HL-60 (cell line): ENCODE measurements at regions not wholly inside any gene's neighbourhood (a gene's known extent, or its start where the extent isn't known, plus 50 kb on each side); places are given as distances from the start of the nearest gene placed in this dataset.

Experiments
- DNase-seq, 2 experiments: peaks; one replicate each; pipeline ENCODE4 v3.0.0-alpha.2; 2010 to 2020; ENCODE audit warnings: low read depth in 1 of 2, low spot score in 1 of 2
- H3K27ac ChIP-seq: fragments of 250-450 bp; sonication (Bioruptor Pico); replicated peaks from 2 replicates; pipeline ENCODE4 v1.5.1; 2020; ENCODE audit warnings: mild to moderate bottlenecking, moderate library complexity
- H3K27me3 ChIP-seq: fragments of 250-450 bp; sonication (Bioruptor Pico); 2 replicates; pipeline ENCODE4 v1.5.1; 2021; ENCODE audit warnings: mild to moderate bottlenecking, moderate library complexity; ENCODE audit not compliant: insufficient read depth, poor library complexity, severe bottlenecking
- H3K4me3 ChIP-seq: replicated peaks from 2 replicates; pipeline ENCODE4 v1.5.1; 2011; ENCODE audit warnings: mild to moderate bottlenecking, control low read depth, low read length; ENCODE audit not compliant: insufficient read depth
- GABPA ChIP-seq: IDR thresholded peaks from 2 replicates; pipeline ENCODE4 v1.6.1; 2012; ENCODE audit warnings: low read depth
- POLR2AphosphoS5 ChIP-seq: IDR thresholded peaks from 2 replicates; pipeline ENCODE4 v1.6.1; 2012; ENCODE audit warnings: low read depth
- SPI1 ChIP-seq: IDR thresholded peaks from 2 replicates; pipeline ENCODE4 v1.6.1; 2012; ENCODE audit warnings: low read depth, mild to moderate bottlenecking, borderline replicate concordance
- TF ChIP-seq, protein P1 (sequence below): IDR thresholded peaks from one replicate; pipeline ENCODE4 v1.5.1; 2011; ENCODE audit warnings: low read length, control low read depth, inconsistent platforms; ENCODE audit not compliant: insufficient read depth
- TF ChIP-seq, protein P2 (sequence below): IDR thresholded peaks from 2 replicates; pipeline ENCODE4 v1.6.1; 2012; ENCODE audit warnings: low read depth; ENCODE audit not compliant: insufficient replicate concordance

DNA sequence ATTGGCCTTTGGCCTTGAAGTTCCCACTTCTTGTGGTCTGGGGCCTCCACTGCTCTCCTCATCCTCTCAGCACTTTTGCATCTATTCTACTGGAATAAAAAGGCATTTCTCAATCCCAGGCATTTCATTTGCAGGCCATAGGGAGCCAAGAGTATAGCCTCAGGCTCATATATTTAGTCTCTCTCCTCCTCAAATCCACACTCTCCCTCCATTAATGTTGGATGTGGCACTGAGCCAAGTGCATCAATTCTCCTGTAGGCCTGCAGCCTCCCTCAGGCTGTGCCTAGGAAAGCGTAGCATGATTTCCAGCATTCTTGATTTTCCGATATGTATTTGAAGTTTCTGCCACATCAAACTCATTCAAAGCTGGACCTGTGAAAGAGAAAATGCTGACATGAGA lies 211.5 kb upstream of the CPNE8 start:
- Histone ChIP-seq H3K27ac (no peak overlapping the region), H3K4me3 (no peak overlapping the region), H3K27me3 (no peaks in the 10 kb centered on the region)
- TF ChIP-seq, protein P1, sequence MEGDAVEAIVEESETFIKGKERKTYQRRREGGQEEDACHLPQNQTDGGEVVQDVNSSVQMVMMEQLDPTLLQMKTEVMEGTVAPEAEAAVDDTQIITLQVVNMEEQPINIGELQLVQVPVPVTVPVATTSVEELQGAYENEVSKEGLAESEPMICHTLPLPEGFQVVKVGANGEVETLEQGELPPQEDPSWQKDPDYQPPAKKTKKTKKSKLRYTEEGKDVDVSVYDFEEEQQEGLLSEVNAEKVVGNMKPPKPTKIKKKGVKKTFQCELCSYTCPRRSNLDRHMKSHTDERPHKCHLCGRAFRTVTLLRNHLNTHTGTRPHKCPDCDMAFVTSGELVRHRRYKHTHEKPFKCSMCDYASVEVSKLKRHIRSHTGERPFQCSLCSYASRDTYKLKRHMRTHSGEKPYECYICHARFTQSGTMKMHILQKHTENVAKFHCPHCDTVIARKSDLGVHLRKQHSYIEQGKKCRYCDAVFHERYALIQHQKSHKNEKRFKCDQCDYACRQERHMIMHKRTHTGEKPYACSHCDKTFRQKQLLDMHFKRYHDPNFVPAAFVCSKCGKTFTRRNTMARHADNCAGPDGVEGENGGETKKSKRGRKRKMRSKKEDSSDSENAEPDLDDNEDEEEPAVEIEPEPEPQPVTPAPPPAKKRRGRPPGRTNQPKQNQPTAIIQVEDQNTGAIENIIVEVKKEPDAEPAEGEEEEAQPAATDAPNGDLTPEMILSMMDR = no peak
- TF ChIP-seq SPI1 = no peak
- no peak for TF ChIP-seq GABPA
- TF ChIP-seq POLR2AphosphoS5 = no peak
- TF ChIP-seq, protein P2, sequence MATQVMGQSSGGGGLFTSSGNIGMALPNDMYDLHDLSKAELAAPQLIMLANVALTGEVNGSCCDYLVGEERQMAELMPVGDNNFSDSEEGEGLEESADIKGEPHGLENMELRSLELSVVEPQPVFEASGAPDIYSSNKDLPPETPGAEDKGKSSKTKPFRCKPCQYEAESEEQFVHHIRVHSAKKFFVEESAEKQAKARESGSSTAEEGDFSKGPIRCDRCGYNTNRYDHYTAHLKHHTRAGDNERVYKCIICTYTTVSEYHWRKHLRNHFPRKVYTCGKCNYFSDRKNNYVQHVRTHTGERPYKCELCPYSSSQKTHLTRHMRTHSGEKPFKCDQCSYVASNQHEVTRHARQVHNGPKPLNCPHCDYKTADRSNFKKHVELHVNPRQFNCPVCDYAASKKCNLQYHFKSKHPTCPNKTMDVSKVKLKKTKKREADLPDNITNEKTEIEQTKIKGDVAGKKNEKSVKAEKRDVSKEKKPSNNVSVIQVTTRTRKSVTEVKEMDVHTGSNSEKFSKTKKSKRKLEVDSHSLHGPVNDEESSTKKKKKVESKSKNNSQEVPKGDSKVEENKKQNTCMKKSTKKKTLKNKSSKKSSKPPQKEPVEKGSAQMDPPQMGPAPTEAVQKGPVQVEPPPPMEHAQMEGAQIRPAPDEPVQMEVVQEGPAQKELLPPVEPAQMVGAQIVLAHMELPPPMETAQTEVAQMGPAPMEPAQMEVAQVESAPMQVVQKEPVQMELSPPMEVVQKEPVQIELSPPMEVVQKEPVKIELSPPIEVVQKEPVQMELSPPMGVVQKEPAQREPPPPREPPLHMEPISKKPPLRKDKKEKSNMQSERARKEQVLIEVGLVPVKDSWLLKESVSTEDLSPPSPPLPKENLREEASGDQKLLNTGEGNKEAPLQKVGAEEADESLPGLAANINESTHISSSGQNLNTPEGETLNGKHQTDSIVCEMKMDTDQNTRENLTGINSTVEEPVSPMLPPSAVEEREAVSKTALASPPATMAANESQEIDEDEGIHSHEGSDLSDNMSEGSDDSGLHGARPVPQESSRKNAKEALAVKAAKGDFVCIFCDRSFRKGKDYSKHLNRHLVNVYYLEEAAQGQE = no peak
- DNase-seq = no peak

DNA sequence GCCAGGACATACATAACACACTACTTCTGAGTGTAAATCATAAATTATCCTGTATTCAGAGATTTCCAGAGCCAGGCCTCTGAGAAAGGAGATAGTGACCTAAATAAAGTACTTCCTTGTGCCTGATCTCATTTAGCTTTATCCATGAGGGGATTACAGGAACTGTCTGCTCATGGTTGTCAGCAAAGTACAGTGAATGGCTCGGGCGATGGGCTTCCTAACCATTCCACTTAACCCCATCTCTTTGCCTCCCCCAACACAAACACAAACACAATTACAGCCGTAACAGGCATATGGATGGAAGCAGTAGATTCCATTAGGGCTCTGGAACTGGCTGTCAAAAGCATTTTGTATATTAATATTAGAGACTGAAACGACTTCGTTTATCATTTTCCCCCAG lies 206.7 kb upstream of the CPNE8 start:
- TF ChIP-seq, protein P2 = no peak
- TF ChIP-seq POLR2AphosphoS5 = no peak
- TF ChIP-seq, protein P1 = no peak
- no peak overlapping the region for H3K27ac ChIP-seq
- no peak for DNase-seq
- H3K4me3 ChIP-seq = no peak overlapping the region
- H3K27me3 ChIP-seq = no peaks in the 10 kb centered on the region

DNA sequence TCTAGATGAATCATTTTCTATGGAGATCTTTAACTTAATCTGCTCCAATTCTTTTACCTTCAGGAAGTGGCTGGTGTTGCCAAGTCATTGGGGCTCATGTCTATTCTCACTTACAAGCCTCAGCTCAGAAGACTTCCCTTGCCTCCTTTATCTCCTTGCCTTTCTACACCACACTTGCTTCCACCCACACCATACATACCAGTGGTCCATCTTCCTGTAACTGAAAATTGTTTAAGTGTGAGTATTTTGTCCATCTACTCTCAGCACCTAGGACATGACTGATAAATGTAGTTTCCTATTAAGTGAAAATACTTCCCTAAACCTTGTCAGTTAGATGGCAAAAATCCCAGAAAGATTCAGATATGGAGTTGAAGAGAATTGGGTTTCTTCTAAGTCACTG lies 199.7 kb upstream of the CPNE8 start:
- H3K27me3 ChIP-seq = no peaks in the 10 kb centered on the region
- H3K27ac ChIP-seq = no peak overlapping the region
- TF ChIP-seq GABPA = no peak
- no peak for TF ChIP-seq SPI1
- TF ChIP-seq, protein P2 = no peak
- TF ChIP-seq, protein P1 = no peak
- no peak for TF ChIP-seq POLR2AphosphoS5
- H3K4me3 ChIP-seq = no peak overlapping the region
- DNase-seq = no peak
